Tongue (tissue), 1 donor: ENCODE measurements at regions not wholly inside any gene's neighbourhood (a gene's known extent, or its start where the extent isn't known, plus 50 kb on each side); places are given as distances from the start of the nearest gene placed in this dataset.

Experiments used
- DNase-seq: peaks from one replicate; pipeline ENCODE4 v3.0.0-alpha.2; 2015

DNA sequence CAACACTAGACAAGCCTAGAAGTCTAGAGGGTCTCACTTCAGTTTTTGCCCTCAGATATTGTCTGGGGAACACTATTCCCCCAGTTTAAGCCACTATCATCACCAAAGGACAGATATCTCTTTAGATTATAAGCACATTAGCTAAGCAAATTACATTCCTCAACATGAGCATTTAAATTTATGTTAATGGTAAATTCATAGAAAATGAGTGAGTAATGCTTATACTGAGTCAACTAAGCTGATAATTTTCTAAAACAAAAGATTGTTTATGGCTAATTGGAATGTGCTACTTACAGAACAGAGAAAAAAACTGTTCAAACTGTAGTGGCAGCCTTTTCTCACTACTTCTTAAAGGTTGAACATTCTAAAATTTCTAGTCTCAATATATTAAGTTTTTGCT, 290.2 kb downstream of the SLITRK1 start:
- DNase-seq: no peak

DNA sequence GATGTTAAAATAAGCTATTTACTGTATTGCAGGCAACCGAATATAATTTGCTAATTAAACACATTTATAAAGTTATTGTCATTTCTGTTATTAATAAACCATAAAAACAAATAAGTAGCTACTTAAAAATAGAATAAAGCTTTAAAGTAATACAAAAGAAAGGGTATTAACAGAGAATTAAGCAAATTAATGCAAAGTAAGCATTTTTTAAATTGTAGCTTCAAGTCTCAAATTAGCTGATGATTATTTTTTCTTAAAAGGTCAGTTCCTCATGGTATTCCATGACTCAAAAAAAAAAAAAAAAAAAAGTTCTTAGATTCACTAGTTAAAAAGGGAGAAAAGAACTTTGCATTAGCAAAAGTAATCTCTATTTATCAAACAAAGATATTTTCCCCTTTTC, 292.5 kb downstream of the SLITRK1 start:
- no peak for DNase-seq

DNA sequence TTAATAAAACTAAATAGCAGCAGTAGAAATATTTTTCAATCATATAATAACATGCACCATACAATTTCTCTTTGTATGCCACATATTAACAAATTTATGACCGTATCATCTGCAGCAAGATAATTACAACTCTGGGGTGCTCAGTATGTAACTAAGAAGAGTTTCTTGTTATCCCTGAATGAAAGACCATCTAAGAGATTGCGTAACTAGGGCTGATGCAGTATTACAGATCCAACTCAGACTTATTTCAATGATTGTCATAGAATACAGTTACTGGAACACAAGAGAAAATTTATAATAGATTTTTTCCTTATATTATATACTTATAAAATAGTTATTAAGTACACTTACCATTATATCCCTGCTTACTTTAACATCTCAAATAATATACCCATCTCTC, 305.1 kb downstream of the SLITRK1 start:
- no peak for DNase-seq

DNA sequence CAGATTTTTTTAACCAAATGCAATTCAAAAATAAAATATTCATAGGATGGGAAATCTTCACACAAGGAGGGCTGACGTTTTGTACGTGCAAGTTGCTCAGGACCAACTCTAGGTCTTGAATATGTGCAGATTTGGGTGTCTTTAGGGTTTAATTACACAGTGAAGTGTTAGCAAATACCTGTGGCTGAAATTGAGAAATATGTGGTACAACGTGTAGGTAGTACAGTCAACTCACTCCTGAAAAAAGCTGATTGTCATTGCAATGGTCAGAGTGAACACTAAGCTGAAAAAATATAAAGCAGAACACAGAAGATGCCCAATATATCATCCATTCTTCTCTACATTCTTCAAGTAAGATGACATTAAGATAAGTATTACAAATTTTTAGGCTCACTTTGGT, 314.3 kb downstream of the SLITRK1 start:
- no peak for DNase-seq

DNA sequence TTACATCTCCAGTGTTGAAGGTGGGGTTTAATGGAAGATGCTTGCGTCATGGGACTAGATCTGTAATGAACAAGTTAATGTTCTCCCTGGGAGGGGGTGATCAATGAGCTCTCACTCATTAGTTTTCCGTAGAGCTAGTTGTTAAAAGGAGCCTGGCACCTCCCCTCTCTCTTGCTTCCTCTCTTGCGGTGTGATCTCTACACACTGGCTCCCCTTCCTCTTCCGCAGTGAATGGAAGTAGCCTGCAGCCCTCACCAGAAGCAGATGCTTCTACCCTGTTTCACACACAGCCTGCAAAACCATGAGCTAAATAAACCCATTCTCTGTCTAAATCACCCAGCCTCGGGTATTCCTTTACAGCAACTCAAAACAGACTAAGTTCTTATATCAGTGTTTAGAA, 318.8 kb downstream of the SLITRK1 start:
- DNase-seq: no peak

GRCh38 chr13:83557845-83558244, 324.4 kb downstream of the SLITRK1 start:
- DNase-seq: no peak

DNA sequence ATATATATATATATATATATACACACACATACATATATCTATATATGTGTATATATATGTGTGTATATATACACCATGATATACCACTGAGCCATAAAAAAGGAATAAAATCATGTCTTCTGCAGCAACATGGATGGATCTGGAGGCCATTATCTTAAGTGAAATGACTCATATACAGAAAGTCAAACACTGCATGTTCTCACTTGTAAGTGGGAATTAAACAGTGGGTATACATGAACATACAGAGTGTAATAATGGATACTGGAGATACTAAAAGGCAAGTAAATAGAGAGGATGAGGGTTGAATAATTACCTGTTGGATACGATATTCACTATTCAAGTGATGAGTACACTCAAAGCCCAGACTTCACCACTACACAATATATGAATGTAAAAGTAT, 332.6 kb downstream of the SLITRK1 start:
- DNase-seq: no peak

DNA sequence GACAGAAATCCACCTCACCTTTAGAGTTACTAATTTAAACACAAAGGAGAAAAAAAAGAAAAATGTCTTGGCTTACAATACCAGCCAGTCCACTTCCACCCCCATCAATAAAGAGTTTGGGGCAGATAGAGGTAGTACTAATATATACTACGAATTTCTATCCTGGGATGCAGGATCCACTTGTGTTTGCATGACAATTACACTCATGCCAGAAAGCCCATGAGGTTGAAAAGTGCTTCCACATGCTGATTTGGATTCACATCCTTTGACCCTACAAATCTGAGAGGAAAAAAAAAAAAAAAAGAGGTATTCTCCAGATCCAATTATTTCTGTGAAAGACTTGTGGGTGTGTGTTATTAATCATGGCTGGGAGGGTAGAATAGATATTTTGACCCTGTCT, 335.2 kb downstream of the SLITRK1 start:
- no peak for DNase-seq

DNA sequence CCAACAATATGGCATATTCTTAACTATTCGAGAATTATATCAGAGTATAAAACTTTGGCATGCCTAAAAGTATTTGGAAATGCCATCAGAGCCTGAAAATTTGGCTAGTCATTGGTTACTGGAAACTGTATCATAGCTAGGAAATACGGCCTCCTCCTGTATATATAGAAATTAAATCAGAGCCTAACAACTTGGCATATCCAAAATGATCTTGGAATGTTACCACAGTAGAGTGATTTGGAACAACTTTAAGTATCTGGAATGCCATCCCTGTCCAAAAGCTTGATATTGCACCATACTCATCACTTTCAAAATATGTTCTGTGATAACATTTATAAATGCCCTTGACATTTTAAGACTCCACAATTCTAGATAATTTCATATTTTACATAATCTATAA, 335.8 kb downstream of the SLITRK1 start:
- DNase-seq: no peak

GRCh38 chr13:83538636-83539035, 343.6 kb downstream of the SLITRK1 start:
- DNase-seq: no peak

- no peak for DNase-seq
These were observed 345.3 kb downstream of the SLITRK1 start for GRCh38 chr13:83536941-83537340.

DNA sequence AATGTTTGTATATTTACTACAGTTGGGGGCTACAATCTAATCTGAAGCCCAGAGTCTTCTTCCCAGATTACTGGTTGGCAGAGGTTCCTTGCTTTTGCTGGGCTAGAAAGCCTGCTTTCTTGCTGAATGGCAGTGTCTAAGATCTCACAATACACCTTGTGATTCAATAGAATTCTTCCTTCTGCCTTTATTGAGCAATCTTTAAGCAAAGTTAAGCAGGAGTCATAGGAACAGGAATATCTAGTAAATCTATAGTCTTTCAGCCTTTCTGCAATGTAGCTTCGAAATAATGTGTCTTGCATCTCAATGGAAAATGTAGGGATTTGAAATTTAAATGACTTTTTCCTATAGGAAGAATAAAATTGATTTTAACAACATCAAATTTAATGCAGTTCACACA, 346.1 kb downstream of the SLITRK1 start:
- DNase-seq: no peak

DNA sequence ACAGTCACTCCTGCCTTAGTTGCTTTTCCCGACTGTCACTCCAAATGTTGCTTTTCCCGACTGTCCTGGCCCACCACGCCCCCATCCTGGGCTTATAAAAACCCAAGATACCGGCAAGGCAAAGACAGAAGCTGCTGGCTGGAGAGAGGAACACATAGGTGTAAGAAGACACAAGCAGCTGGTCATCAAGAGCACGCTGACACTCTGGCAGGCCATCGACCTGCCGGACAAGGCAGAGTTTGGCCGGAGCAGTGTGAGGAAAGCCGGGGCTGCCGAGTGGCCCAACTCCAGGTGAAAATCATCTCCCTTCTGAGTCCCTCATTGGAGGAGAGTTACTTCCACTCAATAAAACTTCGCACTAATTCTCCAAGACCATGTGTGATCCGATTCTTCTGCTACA, 349.5 kb downstream of the SLITRK1 start:
- DNase-seq: no peak

- DNase-seq: no peak
These were observed 351.3 kb downstream of the SLITRK1 start for GRCh38 chr13:83531022-83531421.

GRCh38 chr13:83516781-83517180, 365.5 kb downstream of the SLITRK1 start:
- no peak for DNase-seq

DNA sequence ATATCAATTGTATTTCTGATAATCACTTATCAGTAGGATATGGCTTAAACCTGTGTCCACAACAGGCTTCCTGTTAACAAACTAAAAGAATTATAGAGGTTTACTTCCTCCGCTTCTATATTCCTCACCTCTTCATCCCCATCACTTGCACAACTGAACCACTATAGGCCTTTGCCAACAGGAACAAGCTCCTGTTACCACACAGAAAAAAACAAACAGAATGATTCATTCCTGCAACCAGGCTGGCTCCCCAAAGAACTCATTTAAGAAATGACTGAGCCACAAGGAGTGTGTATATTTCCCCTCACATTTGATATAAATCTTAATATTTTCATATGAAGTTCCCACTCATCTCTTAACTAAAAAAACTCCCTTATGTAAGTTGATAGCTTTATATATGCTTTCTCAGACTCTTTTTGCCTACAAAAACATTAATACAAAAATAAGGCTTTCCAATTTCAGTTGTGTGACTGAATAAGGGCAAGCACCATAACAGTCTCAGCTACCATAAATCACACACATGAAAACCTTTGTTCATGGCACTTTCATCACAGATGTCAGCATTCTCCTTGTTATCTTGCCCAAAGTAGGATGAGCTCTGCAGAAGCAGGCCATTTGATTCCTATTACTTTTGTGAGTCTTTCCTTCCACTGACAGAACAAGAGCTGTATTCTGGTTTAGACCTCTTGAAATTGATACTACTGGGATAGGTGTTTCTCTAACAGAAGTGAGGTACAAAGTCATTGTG, 366.8 kb downstream of the SLITRK1 start:
- no peak for DNase-seq

DNA sequence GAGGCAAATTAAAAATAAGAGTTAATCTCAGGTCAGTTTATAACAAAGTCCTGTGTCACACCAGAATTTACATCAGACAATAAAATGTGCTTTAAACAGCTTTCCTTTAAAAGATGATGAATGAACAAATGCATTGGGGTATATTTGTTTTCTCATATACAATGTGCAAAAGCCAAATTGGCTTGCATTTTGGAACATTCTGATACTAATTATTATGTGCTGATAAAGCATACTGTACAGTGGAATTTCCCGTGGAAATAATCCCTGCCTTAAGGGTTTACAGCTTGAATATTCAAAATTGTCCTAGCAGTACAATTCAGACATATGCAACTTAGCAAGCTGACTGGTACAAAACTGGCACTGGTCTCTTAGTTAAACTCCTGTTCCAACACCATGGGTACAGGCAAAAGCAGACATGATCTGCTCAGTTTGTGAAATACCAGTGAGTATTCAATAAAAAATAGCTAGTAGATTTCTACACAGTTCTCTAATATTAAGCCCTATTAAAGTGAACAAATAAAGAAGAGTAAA, 373.4 kb downstream of the SLITRK1 start:
- DNase-seq: no peak

DNA sequence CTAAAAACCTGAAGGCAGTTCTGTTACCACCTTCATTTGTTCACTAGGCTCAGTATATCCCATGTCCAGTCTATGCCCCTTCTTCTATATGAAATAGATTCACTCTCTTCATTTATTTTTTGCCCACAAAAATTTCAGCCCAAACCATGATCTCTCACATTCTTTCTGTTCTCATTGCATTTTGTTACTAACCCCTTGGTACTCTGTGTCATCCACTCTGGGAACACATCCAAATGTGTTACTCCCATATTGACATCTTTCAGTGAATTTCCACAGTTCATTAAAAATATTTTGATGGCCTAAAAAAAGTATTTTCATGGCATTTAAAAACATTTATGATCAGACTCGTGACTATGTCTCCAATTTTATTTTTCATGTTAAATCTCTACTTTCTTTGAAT, 378.9 kb downstream of the SLITRK1 start:
- no peak for DNase-seq

DNA sequence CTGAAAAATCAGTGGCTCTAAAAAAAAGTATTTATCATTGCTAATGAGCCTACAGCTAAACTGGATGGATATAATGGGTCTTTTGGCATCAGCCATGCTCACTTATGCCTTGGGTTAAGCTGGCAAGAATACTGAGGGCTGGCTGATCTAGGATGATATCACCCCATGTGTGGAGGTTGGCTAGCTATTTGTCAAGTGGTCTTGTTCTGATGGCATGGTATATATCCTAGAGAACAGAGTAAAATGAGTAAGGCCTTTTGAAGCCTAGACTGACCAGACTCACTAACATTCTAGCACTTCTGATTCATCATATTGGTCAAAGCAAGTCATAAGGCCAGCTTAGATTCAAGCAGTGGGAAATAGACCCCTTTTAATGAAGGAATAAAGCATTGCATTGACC, 383.0 kb downstream of the SLITRK1 start:
- no peak for DNase-seq

DNA sequence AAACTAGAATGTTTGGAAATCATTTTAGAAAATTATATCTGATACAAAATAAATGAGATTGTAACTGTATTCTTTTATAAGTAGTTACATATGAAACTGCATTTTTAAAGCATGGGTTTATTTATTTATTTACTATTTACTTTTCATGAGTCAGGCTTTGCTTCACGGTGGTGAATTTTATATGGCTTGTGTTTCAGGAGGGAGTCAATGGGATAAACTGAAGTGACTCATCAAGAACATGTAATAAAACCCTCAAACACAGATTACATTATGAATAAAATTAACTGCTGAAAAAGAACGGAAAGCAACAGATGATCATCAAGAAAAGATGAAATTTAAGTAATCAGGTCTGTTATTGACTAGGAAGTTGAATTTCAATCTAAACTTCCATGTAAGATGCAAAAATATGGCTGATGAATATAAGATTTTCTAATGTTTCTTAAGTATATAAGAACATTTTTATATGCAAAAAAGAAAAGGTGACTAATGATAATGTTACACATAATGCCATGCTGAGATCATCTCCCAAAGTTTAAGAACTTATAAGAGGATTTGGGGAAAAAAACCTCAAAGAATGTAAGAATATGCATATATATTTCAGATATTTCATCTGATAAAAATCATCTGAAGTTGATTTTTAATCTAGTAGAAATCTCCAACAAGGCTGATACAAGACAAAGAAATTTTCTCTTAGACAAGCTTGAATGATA, 383.6 kb downstream of the SLITRK1 start:
- DNase-seq: no peak

GRCh38 chr13:83498045-83498444, 384.2 kb downstream of the SLITRK1 start:
- DNase-seq: no peak

DNA sequence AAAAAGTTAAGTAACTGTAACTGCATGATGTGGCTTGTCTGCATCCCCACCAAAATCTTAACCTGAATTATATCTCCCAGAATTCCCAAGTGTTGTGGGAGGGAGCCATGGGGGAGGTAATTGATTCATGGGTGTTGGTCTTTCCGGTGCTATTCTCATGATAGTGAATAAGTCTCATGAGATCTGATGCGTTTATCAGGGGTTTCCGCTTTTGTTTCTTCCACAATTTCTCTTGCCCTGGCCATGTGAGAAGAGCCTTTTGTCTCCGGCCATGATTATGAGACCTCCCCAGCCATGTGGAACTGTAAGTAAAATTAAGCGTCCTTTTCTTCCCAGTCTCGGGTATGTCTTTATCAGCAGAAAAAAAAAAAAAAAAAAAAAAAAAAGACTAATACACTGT, 385.8 kb downstream of the SLITRK1 start:
- DNase-seq: no peak

- no peak for DNase-seq
These were observed 397.2 kb downstream of the SLITRK1 start for GRCh38 chr13:83485101-83485500.

- DNase-seq: no peak
These were observed 411.3 kb downstream of the SLITRK1 start for GRCh38 chr13:83471011-83471410.
